DMS53 treated with DMSO at 0.1 percent for 48 hours (cell line): ENCODE measurements at regions not wholly inside any gene's neighbourhood (a gene's known extent, or its start where the extent isn't known, plus 50 kb on each side); places are given as distances from the start of the nearest gene placed in this dataset.
"Not testable (repeated sequence)": the region's sequence is repeated elsewhere in the genome, so short reads cannot be mapped to it uniquely, and the experiment has no call there.

ENCODE experiments used
- DNase-seq: peaks from one replicate; lab custom pipeline; 2025; ENCODE audit not compliant: unreplicated experiment; lab: John Stamatoyannopoulos, UW

DNA sequence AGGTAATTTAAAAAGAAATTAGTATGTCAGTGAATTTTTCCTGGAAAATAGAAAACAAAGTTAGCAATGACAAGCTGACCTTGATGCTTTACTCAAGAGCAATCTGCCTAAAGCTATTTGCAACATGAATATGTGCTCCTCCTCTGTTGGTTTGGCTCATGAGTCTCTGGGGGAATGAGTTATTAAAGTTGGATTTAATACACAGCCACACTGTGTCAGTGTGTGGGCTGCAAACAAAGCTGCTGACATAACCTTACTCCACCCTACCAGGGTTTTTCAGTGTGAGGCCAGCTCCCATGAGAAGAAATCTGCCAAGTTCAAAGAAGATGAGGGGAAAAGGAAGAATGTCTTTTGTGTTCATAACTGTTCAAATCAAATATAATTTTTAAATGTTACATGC, 280.5 kb downstream of the TLL1 start:
- no peak for DNase-seq

DNA sequence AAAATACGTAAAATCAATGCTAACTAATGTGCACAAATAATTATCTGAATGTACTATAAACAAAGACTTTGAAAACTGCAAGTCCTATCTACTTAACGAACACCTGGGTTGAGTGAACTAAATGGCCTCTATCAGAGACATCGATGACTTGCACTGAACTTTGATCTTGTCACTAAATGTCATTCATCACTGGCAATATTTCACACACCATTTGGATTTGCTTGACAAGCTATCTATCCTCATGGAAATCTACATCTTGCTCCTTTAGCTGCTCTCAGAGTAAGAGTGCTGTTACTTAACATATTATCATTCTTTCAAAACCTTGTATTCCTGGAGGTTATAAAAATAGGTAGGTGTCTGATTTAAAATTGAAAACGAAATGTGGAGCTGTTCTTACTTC, 289.3 kb downstream of the TLL1 start:
- DNase-seq: no peak

DNA sequence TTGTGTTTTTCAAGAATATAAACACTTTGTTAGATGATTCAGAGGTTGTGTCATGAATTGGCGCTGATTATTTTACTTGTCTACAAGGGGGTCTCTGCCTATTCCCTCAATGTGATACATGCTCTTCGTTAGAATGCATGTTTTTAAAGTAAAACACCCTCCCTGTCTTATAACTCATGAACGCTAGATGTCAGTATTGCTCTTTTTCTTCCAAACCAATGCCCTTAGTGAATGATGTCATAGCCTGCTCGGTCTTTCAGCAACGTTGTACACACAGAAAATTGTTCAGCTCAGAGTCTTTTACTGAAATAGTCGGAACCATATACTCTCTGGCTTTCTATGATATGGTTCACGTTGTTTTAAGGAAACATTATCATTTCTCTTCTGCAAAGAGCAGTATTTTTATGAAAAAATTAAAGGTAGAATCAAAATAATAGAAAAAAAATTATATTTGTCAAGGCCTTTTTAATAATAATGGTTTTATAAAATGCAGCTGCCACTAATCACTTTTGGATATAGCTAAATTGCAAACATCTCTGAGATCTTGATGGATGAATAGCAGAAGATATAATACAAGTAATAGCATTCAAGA, 292.9 kb downstream of the TLL1 start:
- DNase-seq: peak; percentile 76

DNA sequence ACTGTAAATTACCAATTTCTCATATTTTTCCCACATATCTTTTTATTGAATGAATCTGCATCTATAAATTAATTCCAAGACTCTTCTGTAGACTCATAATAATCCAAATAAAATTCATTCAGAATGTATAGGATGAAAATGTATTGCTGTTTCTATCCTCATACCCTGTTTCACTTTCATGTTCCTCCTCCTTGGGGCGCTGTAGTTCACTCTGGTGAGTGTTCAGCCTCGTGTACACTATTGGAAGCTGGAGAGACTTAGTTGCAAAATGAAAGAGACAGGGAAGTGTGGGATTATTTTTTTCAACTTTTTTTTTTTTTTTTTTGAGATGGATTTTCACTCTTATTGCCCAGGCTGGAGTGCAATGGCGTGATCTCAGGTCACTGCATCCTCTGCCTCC, 296.1 kb downstream of the TLL1 start:
- DNase-seq: no peak

DNA sequence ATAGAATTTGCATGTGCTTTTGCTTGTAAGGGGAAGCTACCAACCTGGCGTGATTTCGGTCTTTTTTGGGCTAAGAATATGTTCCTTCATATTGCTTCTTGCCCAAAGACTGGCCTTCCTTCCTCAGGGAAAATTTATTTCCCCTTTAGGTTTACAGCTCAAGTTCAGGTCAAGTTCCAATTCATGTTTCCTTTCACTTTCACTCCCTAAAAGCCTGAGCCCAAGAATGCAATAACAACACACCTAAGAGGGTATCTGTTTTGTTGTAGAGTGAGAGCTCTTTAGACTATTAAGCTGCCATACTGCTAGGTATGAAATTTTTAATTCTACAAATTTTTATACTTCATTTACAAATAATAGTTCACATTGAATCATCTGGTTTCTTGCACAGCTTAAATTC, 299.6 kb downstream of the TLL1 start:
- DNase-seq: no peak

DNA sequence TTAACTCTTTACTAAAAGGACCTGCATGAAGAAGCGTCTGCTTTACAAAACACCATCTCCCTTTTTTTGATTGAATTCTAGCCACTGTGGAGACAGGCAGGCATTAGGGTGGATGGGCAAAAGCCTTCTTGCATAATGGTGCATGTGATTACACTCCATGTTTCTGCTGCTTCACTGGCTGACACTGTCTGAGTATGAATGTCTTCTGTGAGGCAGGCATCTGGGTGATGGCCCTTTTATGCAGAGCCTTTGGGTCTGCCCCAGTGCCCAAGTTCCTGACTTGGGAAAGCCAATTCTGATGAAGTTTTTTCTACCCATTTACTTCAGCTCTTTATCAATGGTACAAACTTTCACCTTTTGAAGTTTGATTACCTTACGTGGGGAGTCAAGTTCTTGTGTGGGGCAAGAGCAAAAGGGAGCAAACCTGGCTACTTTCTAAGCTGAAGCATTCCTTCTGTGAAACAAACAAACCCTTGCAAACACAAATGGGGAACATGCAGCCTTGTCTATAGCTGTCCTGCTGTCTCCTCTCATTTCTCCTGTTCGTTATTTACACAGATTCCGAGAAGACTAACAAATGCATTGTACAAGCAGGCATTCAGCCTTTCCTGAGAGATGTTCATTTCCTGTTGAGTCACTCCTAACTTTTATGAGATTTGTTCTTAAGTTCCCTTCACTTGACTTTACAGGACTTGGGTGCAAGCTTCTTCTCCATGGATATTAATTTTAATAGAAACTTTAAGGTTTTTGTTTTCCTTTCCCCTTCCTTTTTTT, 301.9 kb downstream of the TLL1 start:
- peak; percentile 52 for DNase-seq

DNA sequence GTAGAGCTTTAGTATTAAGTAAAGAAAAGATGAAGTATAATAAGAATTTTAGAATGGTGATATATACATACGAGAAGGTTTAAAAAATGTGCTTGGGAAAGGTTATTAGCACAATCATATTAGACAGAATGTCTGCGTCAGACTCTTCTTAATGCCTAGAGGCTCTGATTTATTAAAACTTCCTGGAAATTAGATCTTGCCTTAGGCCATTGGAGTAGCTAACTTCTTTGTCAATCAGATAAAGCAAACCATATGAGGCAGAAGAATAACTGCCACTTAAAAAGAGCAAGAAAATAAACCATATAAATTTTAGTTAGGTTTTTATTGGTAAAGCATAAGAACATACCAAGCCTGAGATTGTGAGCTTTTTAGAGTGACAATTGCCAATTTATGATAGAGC, 309.1 kb downstream of the TLL1 start:
- DNase-seq: no peak

DNA sequence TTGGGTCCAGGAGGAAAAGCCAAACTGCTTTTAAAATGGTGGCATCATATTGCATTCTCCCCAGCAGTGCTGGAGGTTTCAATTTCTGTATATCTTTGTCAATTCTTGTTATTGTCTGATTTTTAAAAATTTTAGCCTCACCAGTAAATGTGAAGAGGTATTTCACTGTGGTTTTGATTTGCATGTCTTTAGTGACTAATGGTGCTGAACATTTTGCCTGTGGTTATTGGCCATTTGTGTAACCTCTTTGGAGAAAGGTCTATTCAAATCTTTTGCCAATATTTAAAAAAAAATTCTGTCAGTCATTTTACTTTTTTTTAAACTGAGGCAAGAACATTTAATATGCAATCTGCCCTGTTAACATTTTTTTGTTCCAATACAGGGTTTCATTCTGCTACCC, 322.1 kb downstream of the TLL1 start:
- no peak for DNase-seq

DNA sequence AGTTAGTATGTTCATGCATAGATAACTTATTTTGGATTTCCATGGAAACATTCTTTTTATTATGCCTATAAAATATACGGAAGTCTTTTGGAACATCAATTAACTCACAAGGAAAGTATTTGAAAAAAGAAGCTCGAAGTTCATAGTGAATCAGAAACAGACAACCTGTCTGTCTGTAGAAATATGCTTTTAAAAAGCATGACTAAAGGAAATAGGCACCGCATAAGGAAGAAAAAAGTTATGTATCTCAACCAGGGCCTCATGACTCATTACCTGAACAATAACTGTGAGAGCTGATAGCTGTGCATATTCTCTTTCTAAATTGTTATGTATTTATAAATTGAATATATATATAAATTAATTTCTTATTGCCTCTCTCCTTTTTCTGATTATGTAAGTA, 324.1 kb downstream of the TLL1 start:
- no peak for DNase-seq

DNA sequence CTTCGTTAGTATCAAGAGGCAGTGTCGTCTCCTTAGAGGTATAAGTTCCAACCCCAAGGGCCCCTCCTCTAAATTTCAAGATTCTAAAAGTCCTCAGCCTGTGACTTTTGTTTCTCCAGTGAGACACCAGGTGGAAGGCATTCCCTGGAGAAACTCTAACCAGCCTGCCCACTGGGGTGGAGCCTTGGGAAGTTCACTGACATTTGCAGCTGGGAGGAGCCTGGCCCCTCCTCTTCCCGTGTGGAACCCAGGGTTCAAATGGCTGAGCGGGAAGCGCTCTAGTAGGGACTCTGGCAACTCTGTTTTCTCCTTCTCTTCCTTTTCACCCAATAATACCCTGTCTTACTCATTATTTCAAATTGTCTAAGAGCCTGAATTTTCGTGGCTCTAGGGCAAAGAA, 325.0 kb downstream of the TLL1 start:
- DNase-seq: no peak

DNA sequence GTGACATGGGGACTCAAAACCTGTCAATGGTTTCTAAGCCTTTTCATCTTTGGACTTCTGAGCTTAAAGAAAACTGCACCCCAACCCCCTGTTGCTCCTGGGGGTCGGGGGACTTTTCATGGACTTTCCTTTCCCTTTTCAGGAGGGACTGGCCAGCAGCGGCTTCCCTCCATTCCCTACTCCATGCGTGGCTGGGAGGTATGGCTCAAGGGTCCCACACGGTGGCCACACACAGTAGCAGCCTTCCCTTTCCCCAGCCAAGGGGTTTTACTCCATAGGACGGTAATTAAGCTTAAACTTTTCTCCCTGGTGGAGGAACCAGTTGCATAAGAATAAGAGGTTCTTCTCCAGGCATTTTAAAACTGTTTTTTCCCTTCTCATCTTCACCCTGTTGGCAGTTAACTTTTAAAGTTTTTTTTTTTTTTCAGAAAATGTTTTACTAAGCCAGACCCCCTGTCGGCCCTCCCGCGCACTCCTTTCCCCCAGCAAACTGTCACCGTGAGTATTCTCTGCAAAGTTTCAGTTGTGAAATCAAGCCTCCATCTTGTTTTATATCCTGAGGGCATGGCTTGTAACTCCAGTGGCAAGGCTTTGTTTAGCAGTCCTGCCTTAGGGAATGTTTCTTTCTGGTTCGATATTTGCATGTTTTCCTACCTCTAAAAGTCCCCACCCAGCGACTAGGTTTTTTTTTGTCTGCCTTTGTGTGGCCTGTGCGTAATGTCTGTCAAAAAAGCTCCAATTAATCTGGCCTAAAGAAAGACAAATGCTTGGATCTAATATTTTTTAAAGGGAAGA, 325.7 kb downstream of the TLL1 start:
- no peak for DNase-seq

DNA sequence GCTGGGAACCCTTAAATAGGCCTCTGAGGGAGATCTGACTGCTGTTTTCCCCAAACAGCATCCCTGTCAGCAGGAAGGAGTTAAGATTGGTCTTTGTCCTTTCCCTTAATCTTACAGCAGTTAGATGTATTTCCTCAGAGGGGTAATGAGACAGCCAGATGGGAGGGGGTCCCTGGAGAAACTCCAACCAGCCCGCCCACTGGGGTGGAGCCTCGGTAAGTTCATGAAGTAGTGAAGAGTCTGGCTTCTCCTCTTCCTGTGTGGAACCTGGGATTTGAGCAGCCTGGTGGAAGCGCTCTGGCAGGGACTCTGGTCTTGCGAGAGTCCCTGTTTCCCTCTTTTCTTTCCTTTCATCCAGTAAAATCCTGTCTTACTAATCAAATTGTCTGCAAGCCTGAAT, 330.0 kb downstream of the TLL1 start:
- DNase-seq: no peak

DNA sequence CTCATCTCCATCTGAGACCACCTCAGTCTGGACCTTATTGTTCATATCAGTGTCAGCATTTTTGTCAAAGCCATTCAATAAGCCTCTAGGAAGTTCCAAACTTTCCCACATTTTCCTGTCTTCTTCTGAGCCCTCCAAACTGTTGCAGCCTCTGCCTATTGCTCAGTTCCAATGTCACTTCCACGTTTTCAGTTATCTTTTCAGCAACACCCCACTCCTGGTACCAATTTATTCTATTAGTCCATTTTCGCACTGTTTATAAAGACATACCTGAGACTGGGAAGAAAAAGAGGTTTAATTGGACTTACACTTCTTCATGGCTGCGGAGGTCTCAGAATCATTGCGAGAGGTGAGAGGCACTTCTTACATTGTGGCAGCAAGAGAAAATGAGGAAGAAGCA, 339.3 kb downstream of the TLL1 start:
- DNase-seq: not testable (repeated sequence)

DNA sequence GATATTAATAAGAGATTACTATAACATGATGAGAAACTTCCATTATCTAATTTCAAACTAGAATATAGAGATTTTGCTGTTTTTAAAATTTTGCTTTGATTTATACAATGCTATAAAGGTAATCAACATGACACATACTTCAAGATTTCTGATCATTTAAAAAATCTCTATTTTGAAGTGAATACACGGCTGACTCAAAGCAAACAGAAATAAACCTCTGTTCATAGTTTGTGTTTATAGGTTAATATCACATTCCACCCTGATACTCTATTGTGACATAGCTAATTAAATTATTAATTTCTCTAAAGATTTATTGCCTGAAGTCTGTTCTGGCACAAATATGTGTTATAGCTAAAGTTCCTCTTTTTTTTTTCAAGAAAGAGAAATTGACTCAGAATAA, 349.2 kb downstream of the TLL1 start:
- DNase-seq: no peak

DNA sequence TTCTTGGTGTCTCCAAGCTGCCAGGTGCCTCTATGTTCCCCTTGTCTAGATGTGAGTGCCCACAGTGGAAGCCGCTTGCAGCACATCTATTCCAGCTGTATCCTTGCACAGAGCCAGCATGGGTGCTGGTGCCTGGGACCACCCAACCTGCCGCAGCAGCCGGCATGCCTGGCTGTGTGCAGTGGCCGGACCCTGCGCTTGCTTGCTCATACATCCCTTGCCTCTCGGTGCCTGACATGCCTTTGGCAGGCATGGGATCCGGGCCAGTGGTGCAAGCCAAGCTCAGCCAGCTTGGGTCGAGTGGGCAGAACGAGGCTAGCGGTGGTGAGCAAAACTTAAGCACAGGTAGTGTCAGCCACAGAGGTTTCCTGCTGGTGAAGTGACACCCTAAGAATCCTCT, 355.1 kb downstream of the TLL1 start:
- DNase-seq: no peak

DNA sequence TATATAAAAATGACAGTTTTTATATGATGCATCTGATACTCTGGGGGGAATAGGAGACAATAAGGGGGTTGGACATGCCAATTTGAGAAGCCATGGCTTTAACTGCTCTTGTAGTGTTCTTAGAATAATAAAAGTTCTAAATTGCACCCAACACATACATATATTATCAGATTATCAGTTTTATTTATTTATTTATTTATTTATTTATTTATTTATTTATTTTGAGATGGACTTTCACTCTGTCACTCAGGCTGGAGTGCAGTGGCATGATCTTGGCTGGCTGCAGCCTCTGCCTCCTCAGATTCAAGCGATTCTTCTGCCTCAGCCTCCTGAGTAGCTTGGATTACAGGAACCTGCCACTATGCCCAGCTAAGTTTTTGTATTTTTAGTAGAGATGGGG, 356.8 kb downstream of the TLL1 start:
- DNase-seq: no peak

DNA sequence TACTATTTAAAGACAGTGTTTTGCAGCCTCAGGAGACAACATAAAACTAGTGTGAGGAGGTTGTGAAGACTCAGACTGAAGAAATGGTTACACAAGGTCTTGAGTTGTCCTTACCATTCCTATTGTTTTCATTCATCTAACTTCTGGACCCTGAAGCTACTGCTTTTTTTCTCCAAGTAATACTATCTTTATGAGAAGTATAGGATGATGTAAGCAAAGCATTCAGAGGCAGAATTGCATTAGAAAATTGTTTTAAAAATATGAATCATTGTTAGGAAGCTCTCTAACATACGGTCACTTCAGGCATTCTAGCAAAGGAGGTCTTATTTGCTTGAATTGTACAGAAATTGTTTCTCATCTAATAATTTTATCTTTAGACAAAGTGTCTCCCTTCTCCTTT, 357.8 kb downstream of the TLL1 start:
- no peak for DNase-seq

DNA sequence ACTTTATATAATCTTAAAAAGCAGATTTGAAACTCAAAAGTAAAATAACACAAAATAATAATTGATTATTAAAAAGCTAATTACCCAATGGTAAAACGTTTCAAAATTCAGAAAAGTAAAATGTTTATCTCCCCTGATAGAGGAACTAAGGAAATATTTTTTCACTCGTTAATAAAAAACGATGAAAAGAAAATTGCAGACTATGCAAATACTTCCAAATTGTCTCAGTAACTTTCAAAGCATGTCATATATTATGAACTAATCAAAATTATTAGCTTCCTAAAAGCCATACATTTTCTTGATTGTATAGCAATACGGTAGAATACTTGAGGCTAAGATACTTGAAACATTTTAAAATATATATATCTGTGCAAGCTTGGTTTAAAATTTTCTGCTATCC, 366.3 kb downstream of the TLL1 start:
- DNase-seq: no peak

DNA sequence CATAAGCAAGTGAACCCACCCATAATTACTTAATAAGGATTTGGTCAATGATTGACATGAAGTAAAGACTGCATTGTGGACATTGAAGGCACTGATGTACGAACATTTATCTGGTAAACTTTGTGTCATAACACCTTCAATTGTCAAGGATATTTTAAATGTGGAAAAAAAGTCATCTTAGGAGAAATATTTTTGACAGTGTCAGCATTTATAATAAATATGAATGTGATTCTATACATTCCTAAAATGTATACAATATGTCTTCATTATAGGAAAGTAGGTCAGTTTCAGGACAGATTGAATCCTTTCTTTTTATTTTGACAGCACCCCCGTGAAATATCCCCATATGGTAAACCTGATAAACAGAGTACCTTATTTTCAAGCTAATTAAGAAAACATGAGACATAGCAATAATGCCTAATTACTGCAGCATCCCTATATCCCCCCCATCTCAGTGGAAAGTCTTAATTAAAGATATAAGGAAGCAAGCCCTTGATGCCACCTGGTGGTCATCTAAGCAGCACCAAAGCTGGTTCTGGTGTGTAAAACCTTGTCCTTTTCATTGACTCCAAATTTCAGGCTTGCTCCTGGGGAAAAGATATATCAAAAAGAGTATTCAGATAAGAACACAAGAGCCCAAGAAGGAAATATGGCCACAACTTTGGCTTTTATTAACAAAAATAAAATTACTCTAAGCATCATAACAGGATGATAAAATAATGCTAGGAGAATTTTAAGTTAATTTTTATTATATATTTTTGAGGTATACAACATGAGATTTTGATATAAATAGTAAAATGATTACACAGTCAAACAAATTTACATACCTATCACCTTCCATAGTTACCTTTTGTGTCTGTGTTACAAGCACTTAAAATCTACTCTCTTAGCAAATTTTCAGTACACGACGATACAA, 379.7 kb downstream of the TLL1 start:
- peak; percentile 30 for DNase-seq

DNA sequence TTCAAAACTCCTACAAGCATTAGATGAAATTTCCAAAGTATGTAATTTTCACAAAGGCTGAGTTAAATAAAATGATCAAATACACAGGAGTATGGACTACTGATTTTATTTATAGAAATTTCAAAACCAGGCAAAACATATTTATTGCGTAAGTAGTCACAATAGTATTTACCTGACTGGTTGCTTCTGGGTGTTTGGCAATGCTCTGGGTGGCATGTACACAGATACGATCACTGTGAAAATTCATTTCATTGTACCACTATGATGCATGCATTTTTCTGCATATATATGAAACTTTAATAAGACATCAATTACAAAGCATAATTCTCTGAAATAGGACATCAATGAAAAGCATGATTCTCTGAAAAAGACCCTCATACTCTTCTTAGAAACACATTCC, 384.2 kb downstream of the TLL1 start:
- no peak for DNase-seq

DNA sequence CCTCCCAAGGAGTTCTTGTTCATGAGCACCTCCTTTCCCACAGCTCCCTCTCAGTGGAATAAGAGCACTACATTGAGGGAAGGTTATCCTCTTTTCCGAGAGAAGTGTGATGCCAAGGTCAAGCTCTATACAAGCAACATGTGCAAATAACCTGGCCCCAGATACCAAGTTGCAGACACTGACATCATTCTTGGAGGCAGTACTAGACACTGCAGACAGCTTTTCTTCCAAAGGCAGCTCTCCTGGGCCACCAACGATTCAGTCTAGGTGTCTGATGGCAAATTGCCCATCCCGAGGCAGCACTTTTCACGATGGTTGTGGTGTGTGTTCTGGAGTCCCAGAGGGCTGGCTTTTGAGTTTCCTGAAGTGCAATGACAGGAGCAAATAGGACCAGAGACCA, 384.9 kb downstream of the TLL1 start:
- no peak for DNase-seq
